ENCODE measurements at regions not wholly inside any gene's neighbourhood (a gene's known extent, or its start where the extent isn't known, plus 50 kb on each side); places are given as distances from the start of the nearest gene placed in this dataset.

GRCh38 chr2:19035238-19035637 lies 323.2 kb downstream of the OSR1 start:
- no peak overlapping the region for H3K4me3 ChIP-seq (ENCODE audit: low read length in 2 of 2)
- no peak overlapping the region for H3K27ac ChIP-seq (ENCODE audit: low read depth in 1 of 2, low read length in 1 of 2)
- WGBS, result 97% methylated on average over 3 of the region's 3 CpGs
- H3K27me3 ChIP-seq (ENCODE audit: control insufficient read depth in 2 of 2, insufficient read depth in 1 of 2, low read length in 1 of 2), result no peaks in the 10 kb centered on the region
- H3K9me3 ChIP-seq (ENCODE audit: control insufficient read depth in 2 of 2, insufficient read depth in 1 of 2, low read length in 1 of 2), result no peaks in the 10 kb centered on the region
- H3K36me3 ChIP-seq (ENCODE audit: control insufficient read depth in 2 of 2, insufficient read depth in 2 of 2, low read length in 1 of 2), result no peaks in the 10 kb centered on the region
- no peak for DNase-seq (ENCODE audit: low read depth in 6 of 9, low spot score in 9 of 9)
- H3K4me1 ChIP-seq (ENCODE audit: control insufficient read depth in 2 of 2, insufficient read depth in 2 of 2, low read length in 2 of 2), result no peaks in the 10 kb centered on the region

- no peaks in the 10 kb centered on the region for H3K4me1 ChIP-seq (ENCODE audit: control insufficient read depth in 2 of 2, insufficient read depth in 2 of 2, low read length in 2 of 2)
- no peaks in the 10 kb centered on the region for H3K27me3 ChIP-seq (ENCODE audit: control insufficient read depth in 2 of 2, insufficient read depth in 1 of 2, low read length in 1 of 2)
- WGBS, result 86% methylated on average over 3 of the region's 3 CpGs
- no peak overlapping the region for H3K4me3 ChIP-seq (ENCODE audit: low read length in 2 of 2)
- H3K9me3 ChIP-seq (ENCODE audit: control insufficient read depth in 2 of 2, insufficient read depth in 1 of 2, low read length in 1 of 2), result no peaks in the 10 kb centered on the region
- H3K27ac ChIP-seq (ENCODE audit: low read depth in 1 of 2, low read length in 1 of 2), result no peak overlapping the region
- no peaks in the 10 kb centered on the region for H3K36me3 ChIP-seq (ENCODE audit: control insufficient read depth in 2 of 2, insufficient read depth in 2 of 2, low read length in 1 of 2)
- no peak for DNase-seq (ENCODE audit: low read depth in 6 of 9, low spot score in 9 of 9)
These were observed 325.2 kb downstream of the OSR1 start for GRCh38 chr2:19033240-19033639.

GRCh38 chr2:19031642-19032041 lies 326.8 kb downstream of the OSR1 start:
- no peak for DNase-seq (ENCODE audit: low read depth in 6 of 9, low spot score in 9 of 9)
- Histone ChIP-seq H3K9me3 (ENCODE audit: control insufficient read depth in 2 of 2, insufficient read depth in 1 of 2, low read length in 1 of 2) (no peaks in the 10 kb centered on the region), H3K36me3 (ENCODE audit: control insufficient read depth in 2 of 2, insufficient read depth in 2 of 2, low read length in 1 of 2) (no peaks in the 10 kb centered on the region), H3K27ac (ENCODE audit: low read depth in 1 of 2, low read length in 1 of 2) (no peak overlapping the region), H3K4me3 (ENCODE audit: low read length in 2 of 2) (no peak overlapping the region), H3K4me1 (ENCODE audit: control insufficient read depth in 2 of 2, insufficient read depth in 2 of 2, low read length in 2 of 2) (no peaks in the 10 kb centered on the region), H3K27me3 (ENCODE audit: control insufficient read depth in 2 of 2, insufficient read depth in 1 of 2, low read length in 1 of 2) (no peaks in the 10 kb centered on the region)
- WGBS, result 80% methylated on average over 1 of the region's 1 CpG

- DNase-seq (ENCODE audit: low read depth in 6 of 9, low spot score in 9 of 9), result no peak
- Histone ChIP-seq H3K4me1 (ENCODE audit: control insufficient read depth in 2 of 2, insufficient read depth in 2 of 2, low read length in 2 of 2) (no peaks in the 10 kb centered on the region), H3K4me3 (ENCODE audit: low read length in 2 of 2) (no peak overlapping the region), H3K27me3 (ENCODE audit: control insufficient read depth in 2 of 2, insufficient read depth in 1 of 2, low read length in 1 of 2) (no peaks in the 10 kb centered on the region), H3K36me3 (ENCODE audit: control insufficient read depth in 2 of 2, insufficient read depth in 2 of 2, low read length in 1 of 2) (no peaks in the 10 kb centered on the region), H3K9me3 (ENCODE audit: control insufficient read depth in 2 of 2, insufficient read depth in 1 of 2, low read length in 1 of 2) (no peaks in the 10 kb centered on the region), H3K27ac (ENCODE audit: low read depth in 1 of 2, low read length in 1 of 2) (no peak overlapping the region)
- WGBS, result 95% methylated on average over 3 of the region's 3 CpGs
These were observed 328.8 kb downstream of the OSR1 start for GRCh38 chr2:19029655-19030054.

GRCh38 chr2:19028587-19029375 lies 329.6 kb downstream of the OSR1 start:
- no peaks in the 10 kb centered on the region for H3K36me3 ChIP-seq (ENCODE audit: control insufficient read depth in 2 of 2, insufficient read depth in 2 of 2, low read length in 1 of 2)
- no peaks in the 10 kb centered on the region for H3K27me3 ChIP-seq (ENCODE audit: control insufficient read depth in 2 of 2, insufficient read depth in 1 of 2, low read length in 1 of 2)
- DNase-seq (ENCODE audit: low read depth in 6 of 9, low spot score in 9 of 9), result no peak
- WGBS, result 91% methylated on average over 12 of the region's 12 CpGs
- no peaks in the 10 kb centered on the region for H3K4me1 ChIP-seq (ENCODE audit: control insufficient read depth in 2 of 2, insufficient read depth in 2 of 2, low read length in 2 of 2)
- no peak overlapping the region for H3K4me3 ChIP-seq (ENCODE audit: low read length in 2 of 2)
- H3K9me3 ChIP-seq (ENCODE audit: control insufficient read depth in 2 of 2, insufficient read depth in 1 of 2, low read length in 1 of 2), result no peaks in the 10 kb centered on the region
- H3K27ac ChIP-seq (ENCODE audit: low read depth in 1 of 2, low read length in 1 of 2), result no peak overlapping the region

- DNase-seq (ENCODE audit: low read depth in 6 of 9, low spot score in 9 of 9), result no peak
- Histone ChIP-seq H3K27me3 (ENCODE audit: control insufficient read depth in 2 of 2, insufficient read depth in 1 of 2, low read length in 1 of 2) (no peaks in the 10 kb centered on the region), H3K4me3 (ENCODE audit: low read length in 2 of 2) (no peak overlapping the region), H3K4me1 (ENCODE audit: control insufficient read depth in 2 of 2, insufficient read depth in 2 of 2, low read length in 2 of 2) (no peaks in the 10 kb centered on the region), H3K36me3 (ENCODE audit: control insufficient read depth in 2 of 2, insufficient read depth in 2 of 2, low read length in 1 of 2) (no peaks in the 10 kb centered on the region), H3K27ac (ENCODE audit: low read depth in 1 of 2, low read length in 1 of 2) (no peak overlapping the region), H3K9me3 (ENCODE audit: control insufficient read depth in 2 of 2, insufficient read depth in 1 of 2, low read length in 1 of 2) (no peaks in the 10 kb centered on the region)
- WGBS, result 91% methylated on average over 5 of the region's 5 CpGs
These were observed 330.8 kb downstream of the OSR1 start for GRCh38 chr2:19027626-19028025.

- no peak overlapping the region for H3K27ac ChIP-seq (ENCODE audit: low read depth in 1 of 2, low read length in 1 of 2)
- WGBS, result 86% methylated on average over 2 of the region's 2 CpGs
- H3K36me3 ChIP-seq (ENCODE audit: control insufficient read depth in 2 of 2, insufficient read depth in 2 of 2, low read length in 1 of 2), result no peaks in the 10 kb centered on the region
- no peaks in the 10 kb centered on the region for H3K27me3 ChIP-seq (ENCODE audit: control insufficient read depth in 2 of 2, insufficient read depth in 1 of 2, low read length in 1 of 2)
- no peaks in the 10 kb centered on the region for H3K4me1 ChIP-seq (ENCODE audit: control insufficient read depth in 2 of 2, insufficient read depth in 2 of 2, low read length in 2 of 2)
- H3K9me3 ChIP-seq (ENCODE audit: control insufficient read depth in 2 of 2, insufficient read depth in 1 of 2, low read length in 1 of 2), result no peaks in the 10 kb centered on the region
- H3K4me3 ChIP-seq (ENCODE audit: low read length in 2 of 2), result no peak overlapping the region
- no peak for DNase-seq (ENCODE audit: low read depth in 6 of 9, low spot score in 9 of 9)
These were observed 332.2 kb downstream of the OSR1 start for GRCh38 chr2:19026261-19026660.

GRCh38 chr2:19022334-19022733 lies 336.1 kb downstream of the OSR1 start:
- Histone ChIP-seq H3K9me3 (ENCODE audit: control insufficient read depth in 2 of 2, insufficient read depth in 1 of 2, low read length in 1 of 2) (peaks cover 0 to 6% of the 10 kb centered on the region in 2 donors), H3K4me3 (ENCODE audit: low read length in 2 of 2) (no peak overlapping the region), H3K36me3 (ENCODE audit: control insufficient read depth in 2 of 2, insufficient read depth in 2 of 2, low read length in 1 of 2) (no peaks in the 10 kb centered on the region), H3K27me3 (ENCODE audit: control insufficient read depth in 2 of 2, insufficient read depth in 1 of 2, low read length in 1 of 2) (no peaks in the 10 kb centered on the region), H3K4me1 (ENCODE audit: control insufficient read depth in 2 of 2, insufficient read depth in 2 of 2, low read length in 2 of 2) (no peaks in the 10 kb centered on the region), H3K27ac (ENCODE audit: low read depth in 1 of 2, low read length in 1 of 2) (no peak overlapping the region)
- no peak for DNase-seq (ENCODE audit: low read depth in 6 of 9, low spot score in 9 of 9)
- 88% methylated on average over 5 of the region's 5 CpGs for WGBS

GRCh38 chr2:19021721-19022120 lies 336.7 kb downstream of the OSR1 start:
- Histone ChIP-seq H3K4me1 (ENCODE audit: control insufficient read depth in 2 of 2, insufficient read depth in 2 of 2, low read length in 2 of 2) (no peaks in the 10 kb centered on the region), H3K36me3 (ENCODE audit: control insufficient read depth in 2 of 2, insufficient read depth in 2 of 2, low read length in 1 of 2) (no peaks in the 10 kb centered on the region), H3K4me3 (ENCODE audit: low read length in 2 of 2) (no peak overlapping the region), H3K27me3 (ENCODE audit: control insufficient read depth in 2 of 2, insufficient read depth in 1 of 2, low read length in 1 of 2) (no peaks in the 10 kb centered on the region), H3K9me3 (ENCODE audit: control insufficient read depth in 2 of 2, insufficient read depth in 1 of 2, low read length in 1 of 2) (peaks cover 0 to 6% of the 10 kb centered on the region in 2 donors), H3K27ac (ENCODE audit: low read depth in 1 of 2, low read length in 1 of 2) (no peak overlapping the region)
- WGBS, result 87% methylated on average over 5 of the region's 5 CpGs
- no peak for DNase-seq (ENCODE audit: low read depth in 6 of 9, low spot score in 9 of 9)
